ENCODE measurements at regions not wholly inside any gene's neighbourhood (a gene's known extent, or its start where the extent isn't known, plus 50 kb on each side); places are given as distances from the start of the nearest gene placed in this dataset.

DNA sequence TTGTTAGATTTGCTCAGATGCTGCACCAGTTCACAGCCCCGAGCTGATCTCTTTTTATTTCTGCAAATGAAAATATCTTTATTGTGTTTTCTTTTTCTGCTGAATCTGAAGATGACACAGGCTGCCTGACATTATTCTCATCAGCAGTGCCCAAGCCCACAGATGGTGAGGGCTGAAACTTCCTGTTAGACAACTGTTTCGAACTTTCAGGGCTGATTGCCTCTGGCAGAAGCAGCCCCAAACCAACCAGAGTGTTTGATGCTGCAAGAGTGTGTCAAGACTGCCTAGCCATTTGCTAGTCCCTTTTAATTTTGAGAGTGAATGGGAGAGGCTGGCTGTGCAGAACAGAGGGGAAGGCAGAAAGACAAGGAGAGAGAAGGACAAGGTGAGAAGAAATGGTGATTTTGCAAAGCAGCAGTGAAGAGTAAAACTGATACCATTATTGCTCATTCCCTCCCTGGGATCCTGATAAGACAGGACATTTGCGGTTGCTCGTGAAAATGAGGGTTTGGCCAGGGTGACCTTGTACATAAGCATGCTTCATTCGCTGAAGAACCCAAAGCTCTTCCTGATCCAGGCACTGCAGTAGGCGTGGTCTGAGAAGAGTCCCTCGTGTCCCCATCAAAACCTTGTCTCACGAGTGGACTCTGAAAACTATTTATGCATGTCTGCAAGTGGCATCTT, 77.2 kb downstream of the TMEM114 start:
- TF ChIP-seq, protein P1, sequence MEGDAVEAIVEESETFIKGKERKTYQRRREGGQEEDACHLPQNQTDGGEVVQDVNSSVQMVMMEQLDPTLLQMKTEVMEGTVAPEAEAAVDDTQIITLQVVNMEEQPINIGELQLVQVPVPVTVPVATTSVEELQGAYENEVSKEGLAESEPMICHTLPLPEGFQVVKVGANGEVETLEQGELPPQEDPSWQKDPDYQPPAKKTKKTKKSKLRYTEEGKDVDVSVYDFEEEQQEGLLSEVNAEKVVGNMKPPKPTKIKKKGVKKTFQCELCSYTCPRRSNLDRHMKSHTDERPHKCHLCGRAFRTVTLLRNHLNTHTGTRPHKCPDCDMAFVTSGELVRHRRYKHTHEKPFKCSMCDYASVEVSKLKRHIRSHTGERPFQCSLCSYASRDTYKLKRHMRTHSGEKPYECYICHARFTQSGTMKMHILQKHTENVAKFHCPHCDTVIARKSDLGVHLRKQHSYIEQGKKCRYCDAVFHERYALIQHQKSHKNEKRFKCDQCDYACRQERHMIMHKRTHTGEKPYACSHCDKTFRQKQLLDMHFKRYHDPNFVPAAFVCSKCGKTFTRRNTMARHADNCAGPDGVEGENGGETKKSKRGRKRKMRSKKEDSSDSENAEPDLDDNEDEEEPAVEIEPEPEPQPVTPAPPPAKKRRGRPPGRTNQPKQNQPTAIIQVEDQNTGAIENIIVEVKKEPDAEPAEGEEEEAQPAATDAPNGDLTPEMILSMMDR (IDR thresholded peaks at IDR 0.05), result no peak
- no peak for TF ChIP-seq POLR2A (IDR thresholded peaks at IDR 0.05)
